NCI-H2196 (cell line): ENCODE measurements at regions not wholly inside any gene's neighbourhood (a gene's known extent, or its start where the extent isn't known, plus 50 kb on each side); places are given as distances from the start of the nearest gene placed in this dataset.
A peak's percentile ranks its signal among the peaks of the same experiment; 100 is the strongest.
"Not testable (repeated sequence)": the region's sequence is repeated elsewhere in the genome, so short reads cannot be mapped to it uniquely, and the experiment has no call there.

Experiments used
- DNase-seq: peaks from one replicate; lab custom pipeline; 2025; ENCODE audit not compliant: unreplicated experiment; lab: John Stamatoyannopoulos, UW

DNA sequence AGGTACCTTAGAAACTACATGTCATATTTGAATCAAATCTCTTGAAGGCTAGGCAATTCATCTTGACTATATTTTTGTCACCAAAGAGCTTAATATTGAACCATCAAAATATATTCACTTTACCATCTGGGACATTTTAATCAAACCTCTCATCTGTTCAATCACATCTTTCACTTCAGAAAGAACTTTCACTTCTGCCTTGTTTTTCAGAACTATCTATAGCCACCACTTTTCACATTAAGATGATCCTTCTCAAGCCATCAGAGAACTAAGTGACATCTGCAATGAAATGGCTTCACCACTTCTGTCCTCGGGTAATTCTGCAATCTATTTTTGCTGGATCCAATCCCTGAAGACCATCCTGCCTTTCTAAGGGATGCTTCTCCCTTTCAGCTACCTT lies 57.8 kb downstream of the OR2B2 start:
- no peak for DNase-seq

DNA sequence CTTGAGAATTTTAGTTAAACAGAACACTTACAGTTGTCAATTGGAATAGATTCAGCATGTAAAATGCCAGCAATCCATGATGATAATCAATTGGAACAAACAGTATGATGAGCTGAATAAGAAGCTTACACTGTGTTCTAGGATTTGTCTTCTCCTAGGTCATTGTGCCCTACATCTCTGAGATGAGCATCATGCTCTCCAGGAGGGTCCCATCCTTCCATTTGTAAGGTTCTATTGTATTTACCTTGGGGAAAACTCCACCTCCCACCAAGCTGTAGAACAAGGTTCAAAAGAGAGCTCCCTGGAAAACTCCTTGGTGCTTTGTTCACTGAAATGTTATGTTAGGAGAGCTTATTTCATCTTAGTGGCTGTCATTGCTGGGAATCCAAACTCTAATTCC lies 60.8 kb downstream of the OR2B2 start:
- DNase-seq: no peak

DNA sequence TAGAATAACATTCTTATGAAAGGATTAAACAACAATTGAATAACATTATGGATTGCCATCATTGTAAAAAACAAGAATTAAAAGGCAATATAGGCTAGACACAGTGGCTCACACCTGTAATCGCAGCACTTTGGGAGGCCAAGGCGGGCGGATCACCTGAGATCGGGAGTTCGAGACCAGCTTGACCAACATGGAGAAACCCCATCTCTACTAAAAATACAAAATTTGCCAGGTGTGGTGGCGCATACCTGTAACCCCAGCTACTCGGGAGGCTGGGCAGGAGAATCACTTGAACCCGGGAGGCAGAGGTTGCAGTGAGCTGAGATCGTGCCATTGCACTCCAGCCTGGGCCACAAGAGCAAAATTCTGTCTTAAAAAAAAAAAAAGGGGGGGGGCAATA lies 63.2 kb downstream of the OR2B2 start:
- DNase-seq: not testable (repeated sequence)

DNA sequence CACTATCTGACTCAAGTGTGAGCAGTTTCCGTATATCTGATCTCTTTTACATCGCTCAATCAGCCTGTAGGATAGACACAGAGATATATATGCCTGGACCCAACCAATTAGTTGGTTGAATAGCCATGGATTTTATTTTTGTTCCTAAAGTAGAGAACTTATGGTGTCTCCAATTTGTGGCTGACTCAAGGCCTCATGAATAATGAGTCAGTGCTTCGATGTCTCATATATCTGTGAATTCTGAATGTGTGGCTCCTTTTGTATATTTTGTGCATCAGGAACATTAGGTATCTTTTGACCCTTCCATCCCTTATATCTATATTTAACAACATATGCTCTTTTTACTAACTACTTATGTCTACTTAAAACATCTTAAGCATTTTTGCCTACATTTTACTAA lies 64.5 kb downstream of the OR2B2 start:
- no peak for DNase-seq

- no peak for DNase-seq
Measured at GRCh38 chr6:27840572-27840971, 71.6 kb downstream of the OR2B2 start.

GRCh38 chr6:27839626-27840475 lies 72.3 kb downstream of the OR2B2 start:
- DNase-seq: peak; percentile 37

DNA sequence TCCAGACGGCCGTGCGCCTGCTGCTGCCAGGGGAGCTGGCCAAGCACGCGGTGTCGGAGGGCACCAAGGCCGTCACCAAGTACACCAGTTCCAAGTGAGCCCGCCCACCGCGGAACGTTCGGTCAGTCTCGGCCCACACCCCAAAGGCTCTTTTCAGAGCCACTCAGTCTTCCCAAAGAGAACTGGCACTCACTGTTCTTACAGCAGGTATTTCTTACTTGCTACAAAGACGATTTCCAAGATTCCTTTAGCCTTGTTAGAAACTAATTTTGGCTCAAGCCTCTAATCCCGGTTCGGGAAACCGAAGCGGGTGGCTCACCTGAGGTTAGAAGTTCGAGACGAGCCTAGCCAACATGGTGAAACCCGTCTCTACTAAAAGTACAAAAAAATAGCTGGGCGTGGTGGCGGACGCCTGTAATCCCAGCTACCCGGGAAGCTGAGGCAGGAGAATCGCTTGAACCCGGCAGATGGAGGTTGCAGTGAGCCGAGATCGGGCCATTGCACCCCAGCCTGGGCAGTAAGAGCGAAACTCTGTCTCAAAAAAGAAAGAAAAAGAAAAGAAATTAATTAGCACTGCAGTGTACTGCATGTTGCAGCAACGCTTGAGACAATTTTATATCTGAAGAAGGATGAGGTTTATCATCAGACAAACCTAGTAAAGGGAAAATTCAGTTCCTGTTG lies 73.1 kb downstream of the OR2B2 start:
- peak; percentile 11 for DNase-seq

GRCh38 chr6:27838058-27838944 lies 73.9 kb downstream of the OR2B2 start:
- peak; percentile 97 for DNase-seq

DNA sequence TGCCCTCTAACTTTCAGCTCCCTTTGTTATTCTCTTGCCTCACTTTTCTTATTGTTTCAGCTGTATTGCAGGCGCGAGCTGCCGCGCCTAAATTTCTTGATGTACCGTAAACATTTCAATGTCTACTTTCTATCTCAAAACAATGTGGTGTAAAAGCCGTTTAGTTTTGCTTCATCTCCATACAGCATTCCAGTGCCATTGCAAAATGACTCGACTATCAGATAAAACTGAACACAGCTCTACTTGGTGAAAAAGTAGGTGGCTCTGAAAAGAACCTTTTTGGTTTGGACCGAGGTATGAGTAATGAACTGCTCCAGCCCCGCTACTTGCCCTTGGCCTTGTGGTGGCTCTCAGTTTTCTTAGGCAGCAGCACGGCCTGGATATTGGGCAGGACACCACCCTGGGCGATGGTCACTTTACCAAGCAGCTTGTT lies 74.6 kb downstream of the OR2B2 start:
- DNase-seq: no peak

DNA sequence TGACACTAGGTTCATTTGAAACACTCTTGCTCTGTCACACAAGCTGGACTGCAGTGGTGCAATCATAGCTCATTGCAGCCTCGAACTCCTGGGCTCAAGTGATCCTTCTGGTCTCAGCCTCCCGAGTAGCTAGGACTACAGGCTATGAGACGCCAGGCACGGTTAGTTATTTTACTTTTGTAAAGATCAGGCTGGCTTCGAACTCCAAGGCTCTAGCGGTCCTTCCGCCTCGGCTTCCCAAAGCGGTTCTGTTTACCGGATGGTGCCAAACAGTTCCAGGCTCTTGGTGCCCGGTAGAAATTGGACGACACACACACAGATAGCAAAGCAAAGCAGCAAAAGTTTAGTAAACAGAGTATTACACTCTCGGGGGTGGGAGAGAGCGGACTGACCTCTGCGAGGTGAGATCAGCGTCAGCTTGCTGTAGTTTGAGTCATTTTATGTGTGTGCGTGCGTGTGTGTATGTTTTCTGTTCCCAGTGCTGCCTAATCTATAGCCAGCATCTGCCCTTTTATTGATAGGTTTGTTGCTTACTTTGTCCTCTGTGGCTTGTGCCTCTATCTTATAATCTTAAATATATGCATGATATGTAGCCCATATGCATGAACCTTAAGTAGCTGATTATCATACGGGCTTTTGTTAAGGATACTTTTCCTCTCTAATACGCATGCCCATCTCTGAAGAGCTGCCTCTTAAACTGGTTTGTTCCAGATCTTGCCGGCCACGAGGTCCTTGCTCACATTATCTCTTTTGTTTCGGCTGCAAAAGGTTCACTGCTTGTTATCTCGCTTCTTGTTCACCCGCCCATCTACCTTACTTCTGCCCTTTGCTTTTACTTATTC lies 75.2 kb downstream of the OR2B2 start:
- DNase-seq: peak; percentile 82

GRCh38 chr6:27836141-27836782 lies 75.9 kb downstream of the OR2B2 start:
- no peak for DNase-seq

GRCh38 chr6:27834879-27835549 lies 77.2 kb downstream of the OR2B2 start:
- DNase-seq: no peak

DNA sequence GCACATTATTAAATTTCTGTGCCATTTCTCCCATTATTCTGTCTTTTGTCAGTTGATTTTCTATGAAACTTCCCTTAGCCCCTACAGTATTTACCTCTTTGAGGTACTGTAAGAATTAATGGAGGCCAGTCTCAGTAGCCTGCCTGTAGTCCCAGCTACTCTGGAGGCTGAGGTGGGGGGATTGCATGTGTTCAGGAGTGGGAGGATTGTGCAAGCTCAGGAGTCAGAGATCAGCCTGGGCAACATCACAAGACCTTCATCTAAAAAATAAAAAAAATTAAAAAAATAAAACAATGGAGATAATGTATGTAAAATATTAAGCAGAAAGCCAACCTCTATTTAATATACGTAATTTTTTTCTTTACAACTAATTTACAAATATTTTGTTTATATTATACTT lies 77.8 kb downstream of the OR2B2 start:
- DNase-seq: no peak

- DNase-seq: peak; percentile 73
Measured at GRCh38 chr6:27831434-27832081, 80.6 kb downstream of the OR2B2 start.

GRCh38 chr6:27830600-27831433 lies 81.4 kb downstream of the OR2B2 start:
- not testable (repeated sequence) for DNase-seq

- DNase-seq: no peak
Measured at GRCh38 chr6:27830212-27830599, 82.0 kb downstream of the OR2B2 start.

DNA sequence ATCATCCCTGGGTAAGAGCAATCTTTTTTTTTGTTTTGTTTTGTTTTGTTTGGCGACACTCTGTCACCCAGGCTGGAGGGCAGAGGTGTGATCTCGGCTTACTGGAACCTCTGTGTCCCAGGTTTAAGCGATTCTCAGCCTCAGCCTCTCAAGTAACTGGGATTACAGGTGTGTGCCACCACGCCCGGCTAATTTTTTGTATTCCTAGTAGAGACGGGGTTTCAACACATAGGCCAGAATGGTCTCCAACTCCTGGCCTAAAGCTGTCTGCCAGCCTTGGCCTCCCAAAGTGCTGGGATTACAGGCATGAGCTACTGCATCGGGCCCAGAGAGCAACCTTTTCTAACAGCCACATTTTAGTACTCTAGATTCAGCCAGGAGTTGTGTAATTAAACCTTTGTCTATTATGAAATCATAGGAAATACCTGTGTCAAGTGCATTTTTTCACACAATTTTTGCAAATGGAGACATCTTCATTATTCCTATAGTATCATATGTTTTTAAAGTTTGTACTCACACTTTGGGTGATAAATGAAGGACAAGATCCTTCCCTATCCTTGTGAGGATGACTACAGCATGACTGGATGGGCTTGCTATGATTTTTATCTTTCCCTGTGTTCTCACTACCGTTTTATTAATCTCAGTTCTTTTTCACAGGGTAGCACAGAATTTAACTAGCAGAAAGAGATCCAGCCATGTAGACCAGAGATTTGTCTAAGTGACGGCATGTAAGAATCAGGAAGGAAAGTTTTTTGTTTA lies 82.6 kb downstream of the OR2B2 start:
- no peak for DNase-seq
